ENCODE measurements at regions not wholly inside any gene's neighbourhood (a gene's known extent, or its start where the extent isn't known, plus 50 kb on each side); places are given as distances from the start of the nearest gene placed in this dataset.
"Not testable (repeated sequence)": the region's sequence is repeated elsewhere in the genome, so short reads cannot be mapped to it uniquely, and the experiment has no call there.

DNA sequence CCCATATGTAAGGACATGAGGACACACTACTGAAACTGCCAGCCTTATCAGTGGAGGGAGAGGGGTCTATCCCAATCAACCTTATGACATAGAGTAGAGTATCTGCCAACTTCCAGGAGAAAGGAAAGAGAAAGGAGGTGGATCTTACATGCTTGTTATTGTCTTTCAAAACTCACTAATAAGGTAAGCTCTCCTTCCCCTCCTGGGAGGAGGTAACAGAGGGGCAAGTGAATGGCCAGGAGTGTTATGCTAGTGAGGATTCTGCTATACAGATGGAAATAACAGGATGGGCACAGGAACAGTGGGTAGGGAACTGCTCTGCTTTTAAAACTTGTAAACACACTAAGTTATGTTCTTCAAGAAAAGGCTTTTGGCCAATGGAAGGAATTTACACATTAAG, 1020.1 kb downstream of the TDRD15 start:
- H3K4me3 ChIP-seq, result no peak overlapping the region
- no peak for ATAC-seq
- intact Hi-C loops (cut with DNase I), result no loop called here

DNA sequence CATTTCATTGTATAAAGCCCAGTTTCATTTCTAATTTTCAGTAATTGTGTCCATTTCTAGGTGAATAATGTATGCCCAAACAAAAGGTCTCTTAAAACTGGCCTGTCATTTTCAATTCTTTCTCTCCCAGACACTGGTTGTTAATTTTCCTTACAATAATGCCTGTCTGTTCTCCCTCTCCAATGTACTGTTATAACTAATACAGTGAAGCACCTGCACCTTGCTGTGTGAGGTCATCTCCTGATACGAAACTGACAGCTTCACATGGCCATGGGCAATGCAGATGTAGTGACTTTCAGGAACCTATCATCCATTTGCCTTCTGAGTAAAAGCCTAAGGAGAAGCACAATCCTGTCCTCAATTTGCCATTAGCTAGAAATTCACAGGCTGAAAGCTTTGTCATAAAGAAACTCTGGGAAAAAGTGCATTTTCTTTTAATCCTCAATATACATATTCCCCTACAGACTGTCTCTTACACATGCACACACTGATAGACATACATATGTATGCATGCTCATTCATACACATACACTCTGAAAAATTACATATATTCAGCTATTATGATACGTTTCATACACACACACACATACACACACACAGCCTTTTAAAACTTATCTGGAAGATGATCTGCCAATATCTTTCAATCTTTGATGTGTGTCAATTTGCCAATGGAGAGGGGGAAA, 1030.3 kb downstream of the TDRD15 start:
- H3K4me3 ChIP-seq, result no peak overlapping the region
- DNase-seq (no peak), ATAC-seq (no peak)
- intact Hi-C loops (cut with DNase I), result no loop called here
- H3K27me3 ChIP-seq, result no peaks in the 10 kb centered on the region
- H3K9me3 ChIP-seq, result peaks cover 0 to 6% of the 10 kb centered on the region in 2 donors
- no peaks in the 10 kb centered on the region for H3K36me3 ChIP-seq
- H3K4me1 ChIP-seq, result no peaks in the 10 kb centered on the region
- TF ChIP-seq, protein P1, sequence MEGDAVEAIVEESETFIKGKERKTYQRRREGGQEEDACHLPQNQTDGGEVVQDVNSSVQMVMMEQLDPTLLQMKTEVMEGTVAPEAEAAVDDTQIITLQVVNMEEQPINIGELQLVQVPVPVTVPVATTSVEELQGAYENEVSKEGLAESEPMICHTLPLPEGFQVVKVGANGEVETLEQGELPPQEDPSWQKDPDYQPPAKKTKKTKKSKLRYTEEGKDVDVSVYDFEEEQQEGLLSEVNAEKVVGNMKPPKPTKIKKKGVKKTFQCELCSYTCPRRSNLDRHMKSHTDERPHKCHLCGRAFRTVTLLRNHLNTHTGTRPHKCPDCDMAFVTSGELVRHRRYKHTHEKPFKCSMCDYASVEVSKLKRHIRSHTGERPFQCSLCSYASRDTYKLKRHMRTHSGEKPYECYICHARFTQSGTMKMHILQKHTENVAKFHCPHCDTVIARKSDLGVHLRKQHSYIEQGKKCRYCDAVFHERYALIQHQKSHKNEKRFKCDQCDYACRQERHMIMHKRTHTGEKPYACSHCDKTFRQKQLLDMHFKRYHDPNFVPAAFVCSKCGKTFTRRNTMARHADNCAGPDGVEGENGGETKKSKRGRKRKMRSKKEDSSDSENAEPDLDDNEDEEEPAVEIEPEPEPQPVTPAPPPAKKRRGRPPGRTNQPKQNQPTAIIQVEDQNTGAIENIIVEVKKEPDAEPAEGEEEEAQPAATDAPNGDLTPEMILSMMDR (IDR thresholded peaks at IDR 0.05), result no peak
- H3K27ac ChIP-seq, result no peak overlapping the region

More for the DNA sequence above, 1020.1 kb downstream of the TDRD15 start:
- Histone ChIP-seq H3K27me3 (no peaks in the 10 kb centered on the region), H3K4me1 (no peaks in the 10 kb centered on the region), H3K27ac (no peak overlapping the region), H3K36me3 (no peaks in the 10 kb centered on the region), H3K9me3 (peaks cover 0 to 11% of the 10 kb centered on the region in 2 donors)
- DNase-seq, result no peak
- TF ChIP-seq, protein P1 (IDR thresholded peaks at IDR 0.05), result no peak

DNA sequence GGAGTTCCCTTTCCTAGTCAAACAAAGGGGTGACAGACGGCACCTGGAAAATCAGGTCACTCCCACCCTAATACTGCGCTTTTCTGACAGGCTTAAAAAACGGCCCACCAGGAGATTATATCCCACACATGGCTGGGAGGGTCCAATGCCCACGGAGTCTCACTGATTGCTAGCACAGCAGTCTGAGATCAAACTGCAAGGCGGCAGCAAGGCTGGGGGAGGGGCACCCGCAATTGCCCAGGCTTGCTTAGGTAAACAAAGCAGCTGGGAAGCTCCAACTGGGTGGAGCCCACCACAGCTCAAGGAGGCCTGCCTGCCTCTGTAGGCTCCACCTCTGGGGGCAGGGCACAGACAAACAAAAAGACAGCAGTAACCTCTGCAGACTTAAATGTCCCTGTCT, 1032.9 kb downstream of the TDRD15 start:
- H3K27ac ChIP-seq; DNase-seq; intact Hi-C loops (cut with DNase I); H3K9me3 ChIP-seq; H3K27me3 ChIP-seq; H3K4me1 ChIP-seq; H3K36me3 ChIP-seq; ATAC-seq; H3K4me3 ChIP-seq: not testable (repeated sequence)

DNA sequence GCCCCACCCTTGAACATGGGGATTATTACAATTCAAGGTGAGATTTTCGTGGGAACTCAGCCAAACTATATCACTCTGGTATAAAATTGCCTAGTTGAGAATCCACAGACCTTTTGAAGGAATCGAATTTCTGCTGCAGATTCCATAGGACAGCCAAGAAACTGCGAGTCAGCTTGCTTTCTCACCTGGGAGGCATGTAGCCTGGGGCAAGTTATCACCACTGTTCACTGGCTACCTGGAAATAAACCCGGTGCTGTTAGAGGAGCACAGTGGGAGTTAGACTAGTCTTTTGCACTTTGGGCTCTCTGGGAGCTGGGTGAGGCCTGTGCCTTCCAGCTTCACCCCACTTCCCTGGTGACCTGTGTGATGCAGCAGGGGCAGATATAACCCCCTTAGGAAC, 1043.5 kb downstream of the TDRD15 start:
- intact Hi-C loops (cut with DNase I), result no loop called here
- no peaks in the 10 kb centered on the region for H3K27me3 ChIP-seq

DNA sequence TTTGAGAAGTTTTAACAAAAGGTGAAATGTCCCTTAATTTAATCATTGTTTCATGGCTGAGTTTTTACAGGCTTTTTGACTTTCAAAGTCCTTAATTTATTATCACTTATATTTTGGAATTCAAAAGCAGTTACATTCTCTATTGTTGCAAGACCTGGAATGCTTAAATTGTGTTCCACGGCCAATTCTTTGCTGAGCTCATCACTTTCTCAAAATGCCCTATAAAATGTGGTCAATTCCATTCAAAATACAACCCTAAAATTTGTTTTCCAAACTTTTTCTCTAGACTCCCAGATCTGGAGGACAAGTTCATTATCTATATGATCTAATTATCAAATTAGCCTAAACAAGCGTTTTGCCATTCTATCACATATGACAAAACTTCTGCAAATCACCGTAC, 1051.2 kb downstream of the TDRD15 start:
- TF ChIP-seq, protein P1 (IDR thresholded peaks at IDR 0.05), result no peak
- ATAC-seq (no peak), DNase-seq (no peak)
- intact Hi-C loops (cut with DNase I), result no loop called here
- H3K27me3 ChIP-seq, result no peaks in the 10 kb centered on the region
- no peaks in the 10 kb centered on the region for H3K4me1 ChIP-seq
- peaks cover 0 to 3% of the 10 kb centered on the region in 2 donors for H3K9me3 ChIP-seq
- H3K4me3 ChIP-seq, result no peak overlapping the region
- no peaks in the 10 kb centered on the region for H3K36me3 ChIP-seq
- no peak overlapping the region for H3K27ac ChIP-seq

More for the DNA sequence above, 1043.5 kb downstream of the TDRD15 start:
- H3K4me1 ChIP-seq, result no peaks in the 10 kb centered on the region
- ATAC-seq, result no peak
- TF ChIP-seq, protein P1 (IDR thresholded peaks at IDR 0.05), result no peak
- no peak overlapping the region for H3K27ac ChIP-seq
- DNase-seq, result no peak
- no peaks in the 10 kb centered on the region for H3K36me3 ChIP-seq
- H3K4me3 ChIP-seq, result no peak overlapping the region
- H3K9me3 ChIP-seq, result peaks cover 0 to 31% of the 10 kb centered on the region in 2 donors

DNA sequence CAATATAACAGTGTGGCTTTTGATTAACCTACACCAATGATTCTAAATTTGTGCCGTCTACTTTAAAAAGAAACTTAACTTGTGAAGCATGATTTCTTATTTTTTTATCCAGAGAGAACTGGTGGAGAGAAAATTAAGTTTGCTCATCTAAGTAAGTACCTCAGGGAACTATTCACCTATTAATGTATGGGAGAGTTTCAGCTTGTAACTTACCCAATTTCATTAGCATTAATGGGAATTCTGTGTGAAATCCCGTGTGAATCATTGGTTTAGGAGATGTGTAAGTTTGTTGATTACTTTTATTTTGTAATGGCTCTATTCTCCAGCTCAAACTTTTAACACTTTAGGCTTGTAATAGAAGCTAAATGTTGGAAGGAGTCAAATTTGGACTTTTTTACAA, 1061.5 kb downstream of the TDRD15 start:
- Histone ChIP-seq H3K36me3 (no peaks in the 10 kb centered on the region), H3K27ac (no peak overlapping the region), H3K4me1 (no peaks in the 10 kb centered on the region), H3K27me3 (no peaks in the 10 kb centered on the region), H3K4me3 (no peak overlapping the region), H3K9me3 (peaks cover 0 to 9% of the 10 kb centered on the region in 2 donors)
- no peak for ATAC-seq
- intact Hi-C loops (cut with DNase I), result no loop called here
- TF ChIP-seq, protein P1 (IDR thresholded peaks at IDR 0.05), result no peak
- DNase-seq, result no peak

DNA sequence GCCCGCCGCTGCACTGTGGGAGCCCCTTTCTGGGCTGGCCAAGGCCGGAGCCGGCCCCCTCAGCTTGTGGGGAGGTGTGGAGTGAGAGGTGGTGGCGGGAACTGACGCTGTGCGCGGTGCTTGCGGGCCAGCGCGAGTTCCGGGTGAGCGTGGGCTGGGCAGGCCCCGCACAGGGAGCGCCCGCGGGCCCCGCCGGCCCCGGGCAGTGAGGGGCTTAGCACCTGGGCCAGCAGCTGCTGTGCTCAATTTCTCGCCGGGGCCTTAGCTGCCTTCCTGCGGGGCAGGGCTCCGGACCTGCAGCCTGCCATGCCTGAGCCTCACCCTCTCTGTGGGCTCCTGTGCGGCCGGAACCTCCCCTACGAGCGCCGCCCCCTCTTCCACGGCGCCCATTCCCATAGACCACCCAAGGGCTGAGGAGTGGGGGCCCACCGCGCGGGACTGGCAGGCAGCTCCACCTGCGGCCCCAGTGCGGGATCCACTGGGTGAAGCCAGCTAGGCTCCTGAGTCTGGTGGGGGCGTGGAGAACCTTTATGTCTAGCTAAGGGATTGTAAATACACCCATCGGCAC, 1062.6 kb downstream of the TDRD15 start:
- H3K9me3 ChIP-seq; ATAC-seq; H3K36me3 ChIP-seq; H3K27me3 ChIP-seq; H3K27ac ChIP-seq; H3K4me3 ChIP-seq; H3K4me1 ChIP-seq; intact Hi-C loops (cut with DNase I): not testable (repeated sequence)
- DNase-seq, result peak in 1 of 4 donors; percentile 68
